ENCODE measurements at regions not wholly inside any gene's neighbourhood (a gene's known extent, or its start where the extent isn't known, plus 50 kb on each side); places are given as distances from the start of the nearest gene placed in this dataset.
A peak's percentile ranks its signal among the peaks of the same experiment; 100 is the strongest.
"Not testable (repeated sequence)": the region's sequence is repeated elsewhere in the genome, so short reads cannot be mapped to it uniquely, and the experiment has no call there.

GRCh38 chr1:48082271-48082962, 85.2 kb upstream of the TRABD2B start:
- DNase-seq (ENCODE audit: low spot score): no peak

- DNase-seq (ENCODE audit: low spot score): no peak
Measured at GRCh38 chr1:48080331-48081255, 83.4 kb upstream of the TRABD2B start.

GRCh38 chr1:48079096-48079495, 81.9 kb upstream of the TRABD2B start:
- DNase-seq (ENCODE audit: low spot score): no peak

GRCh38 chr1:48077795-48078222, 80.6 kb upstream of the TRABD2B start:
- no peak for DNase-seq (ENCODE audit: low spot score)

- DNase-seq (ENCODE audit: low spot score): no peak
Measured at GRCh38 chr1:48076017-48076416, 78.8 kb upstream of the TRABD2B start.

GRCh38 chr1:48073798-48074530, 76.8 kb upstream of the TRABD2B start:
- DNase-seq (ENCODE audit: low spot score): no peak

GRCh38 chr1:48071513-48071912, 74.3 kb upstream of the TRABD2B start:
- DNase-seq (ENCODE audit: low spot score): no peak

- DNase-seq (ENCODE audit: low spot score): no peak
Measured at GRCh38 chr1:48070396-48070750, 73.2 kb upstream of the TRABD2B start.

GRCh38 chr1:48069662-48070395, 72.6 kb upstream of the TRABD2B start:
- no peak for DNase-seq (ENCODE audit: low spot score)

GRCh38 chr1:48068206-48068605, 71.0 kb upstream of the TRABD2B start:
- no peak for DNase-seq (ENCODE audit: low spot score)

- DNase-seq (ENCODE audit: low spot score): no peak
Measured at GRCh38 chr1:48066936-48067335, 69.8 kb upstream of the TRABD2B start.

GRCh38 chr1:48064693-48065092, 67.5 kb upstream of the TRABD2B start:
- DNase-seq (ENCODE audit: low spot score): not testable (repeated sequence)

- DNase-seq (ENCODE audit: low spot score): no peak
Measured at GRCh38 chr1:48062353-48062752, 65.2 kb upstream of the TRABD2B start.

- peak; percentile 78 for DNase-seq (ENCODE audit: low spot score)
Measured at GRCh38 chr1:48061162-48062136, 64.3 kb upstream of the TRABD2B start.

- no peak for DNase-seq (ENCODE audit: low spot score)
Measured at GRCh38 chr1:48059289-48059688, 62.1 kb upstream of the TRABD2B start.

- no peak for DNase-seq (ENCODE audit: low spot score)
Measured at GRCh38 chr1:48058135-48059025, 61.2 kb upstream of the TRABD2B start.

GRCh38 chr1:48057249-48057648, 60.1 kb upstream of the TRABD2B start:
- DNase-seq (ENCODE audit: low spot score): no peak

GRCh38 chr1:48055876-48056764, 58.9 kb upstream of the TRABD2B start:
- no peak for DNase-seq (ENCODE audit: low spot score)

GRCh38 chr1:48054232-48054631, 57.0 kb upstream of the TRABD2B start:
- DNase-seq (ENCODE audit: low spot score): no peak

All from Ammon's horn (tissue), 1 donor.